ENCODE measurements at regions not wholly inside any gene's neighbourhood (a gene's known extent, or its start where the extent isn't known, plus 50 kb on each side); places are given as distances from the start of the nearest gene placed in this dataset.

- TF ChIP-seq FOXK2 (IDR thresholded peaks at IDR 0.05), result no peak
- TF ChIP-seq SUZ12 (IDR thresholded peaks at IDR 0.05), result no peak
- no peak for TF ChIP-seq HDGF (IDR thresholded peaks at IDR 0.05; ENCODE audit: borderline replicate concordance)
- TF ChIP-seq NFRKB (IDR thresholded peaks at IDR 0.05), result no peak
- no peak for TF ChIP-seq SP1 (IDR thresholded peaks at IDR 0.05)
- TF ChIP-seq LEF1 (IDR thresholded peaks at IDR 0.05; ENCODE audit: borderline replicate concordance), result no peak
- TF ChIP-seq FOXA1 (IDR thresholded peaks at IDR 0.05), result no peak
- no peak for TF ChIP-seq FOXM1 (IDR thresholded peaks at IDR 0.05; ENCODE audit: borderline replicate concordance)
- TF ChIP-seq PKNOX1 (IDR thresholded peaks at IDR 0.05), result no peak
Measured at GRCh38 chr17:27404676-27405075, 51.6 kb upstream of the KSR1 start.
